ENCODE measurements at regions not wholly inside any gene's neighbourhood (a gene's known extent, or its start where the extent isn't known, plus 50 kb on each side); places are given as distances from the start of the nearest gene placed in this dataset.

- H3K4me3 ChIP-seq: no peak overlapping the region
- no peaks in the 10 kb centered on the region for H3K36me3 ChIP-seq
- intact Hi-C loops (cut with DNase I): no loop called here
- no peak for TF ChIP-seq CTCF (IDR thresholded peaks at IDR 0.05)
- H3K27me3 ChIP-seq: no peaks in the 10 kb centered on the region
- no peaks in the 10 kb centered on the region for H3K9me3 ChIP-seq
- DNase-seq (ENCODE audit: low spot score in 2 of 2): no peak
- H3K4me1 ChIP-seq: no peaks in the 10 kb centered on the region
- no peak overlapping the region for H3K27ac ChIP-seq
Observed at GRCh38 chr7:113444261-113444660, 325.9 kb upstream of the SMIM30 start.

GRCh38 chr7:113440173-113440572 lies 321.8 kb upstream of the SMIM30 start:
- H3K27me3 ChIP-seq: no peaks in the 10 kb centered on the region
- intact Hi-C loops (cut with DNase I): no loop called here
- no peak overlapping the region for H3K4me3 ChIP-seq
- TF ChIP-seq CTCF (IDR thresholded peaks at IDR 0.05): no peak
- H3K4me1 ChIP-seq: no peaks in the 10 kb centered on the region
- H3K36me3 ChIP-seq: no peaks in the 10 kb centered on the region
- H3K9me3 ChIP-seq: peaks cover 0 to 3% of the 10 kb centered on the region in 2 donors
- DNase-seq (ENCODE audit: low spot score in 2 of 2): no peak
- H3K27ac ChIP-seq: no peak overlapping the region

GRCh38 chr7:113431406-113431805 lies 313.1 kb upstream of the SMIM30 start:
- H3K27ac ChIP-seq: no peak overlapping the region
- peaks cover 0 to 3% of the 10 kb centered on the region in 2 donors for H3K9me3 ChIP-seq
- no peak for TF ChIP-seq CTCF (IDR thresholded peaks at IDR 0.05)
- H3K4me1 ChIP-seq: no peaks in the 10 kb centered on the region
- no peak for DNase-seq (ENCODE audit: low spot score in 2 of 2)
- no peak overlapping the region for H3K4me3 ChIP-seq
- no peaks in the 10 kb centered on the region for H3K36me3 ChIP-seq
- no peaks in the 10 kb centered on the region for H3K27me3 ChIP-seq
- intact Hi-C loops (cut with DNase I): no loop called here

GRCh38 chr7:113424185-113424817 lies 305.9 kb upstream of the SMIM30 start:
- Histone ChIP-seq H3K9me3 (no peaks in the 10 kb centered on the region), H3K4me1 (no peaks in the 10 kb centered on the region), H3K27ac (no peak overlapping the region), H3K36me3 (no peaks in the 10 kb centered on the region), H3K27me3 (no peaks in the 10 kb centered on the region), H3K4me3 (no peak overlapping the region)
- DNase-seq (ENCODE audit: low spot score in 2 of 2): no peak
- TF ChIP-seq CTCF (IDR thresholded peaks at IDR 0.05): no peak
- intact Hi-C loops (cut with DNase I): loop anchor here (5.0 to 10.0 kb wide), 4 partner anchors 262 to 872 kb away; partner anchors contain the start of gene GPR85

- Histone ChIP-seq H3K36me3 (no peaks in the 10 kb centered on the region), H3K9me3 (no peaks in the 10 kb centered on the region), H3K27ac (no peak overlapping the region), H3K4me3 (no peak overlapping the region), H3K27me3 (no peaks in the 10 kb centered on the region), H3K4me1 (no peaks in the 10 kb centered on the region)
- peak; percentile 66 to 81 (median 74) for TF ChIP-seq CTCF (IDR thresholded peaks at IDR 0.05)
- intact Hi-C loops (cut with DNase I): loop anchor here (2.0 to 10.0 kb wide), 5 partner anchors 260 to 870 kb away; partner anchors contain the start of gene GPR85
- DNase-seq (ENCODE audit: low spot score in 2 of 2): peak; percentile 14 to 92
Observed at GRCh38 chr7:113421696-113422330, 303.5 kb upstream of the SMIM30 start.

Measured in ascending aorta (tissue), 2 donors.